KMS-11 (cell line): ENCODE measurements at regions not wholly inside any gene's neighbourhood (a gene's known extent, or its start where the extent isn't known, plus 50 kb on each side); places are given as distances from the start of the nearest gene placed in this dataset.

Experiments
- H2AFZ ChIP-seq: fragments of 200-600 bp; sonication (generic); 2 replicates; pipeline ENCODE4 v1.6.1; 2016; ENCODE audit warnings: antibody characterized with exemption, mixed run types, low read depth
- H3K27ac ChIP-seq: fragments of 200-600 bp; sonication (generic); 2 replicates; pipeline ENCODE4 v1.6.1; 2016; ENCODE audit warnings: mild to moderate bottlenecking, mixed run types
- H3K27me3 ChIP-seq: fragments of 200-600 bp; sonication (generic); 2 replicates; pipeline ENCODE4 v1.6.1; 2017; ENCODE audit warnings: mild to moderate bottlenecking, low read depth, mixed run types, moderate library complexity; ENCODE audit not compliant: insufficient read depth
- H3K36me3 ChIP-seq: fragments of 200-600 bp; sonication (generic); 2 replicates; pipeline ENCODE4 v1.6.1; 2017; ENCODE audit warnings: mild to moderate bottlenecking, mixed run types; ENCODE audit not compliant: insufficient read depth
- H3K4me1 ChIP-seq: fragments of 200-600 bp; sonication (generic); 2 replicates; pipeline ENCODE4 v1.6.1; 2016; ENCODE audit warnings: mild to moderate bottlenecking, low read depth, mixed run types; ENCODE audit not compliant: poor library complexity, severe bottlenecking
- H3K4me2 ChIP-seq: fragments of 200-600 bp; sonication (generic); 2 replicates; pipeline ENCODE4 v1.7.0; 2016; ENCODE audit warnings: mild to moderate bottlenecking, mixed run types
- H3K4me3 ChIP-seq: fragments of 200-600 bp; sonication (generic); IDR thresholded peaks from 2 replicates; pipeline ENCODE4 v1.6.1; 2017; ENCODE audit warnings: low read depth, low read length, mixed read lengths; ENCODE audit not compliant: insufficient read depth
- H3K79me2 ChIP-seq: fragments of 200-600 bp; sonication (generic); 2 replicates; pipeline ENCODE4 v1.6.1; 2016; ENCODE audit warnings: low read depth, mixed run types; ENCODE audit not compliant: insufficient read depth
- H3K9ac ChIP-seq: fragments of 200-600 bp; sonication (generic); 2 replicates; pipeline ENCODE4 v1.6.1; 2016; ENCODE audit warnings: mild to moderate bottlenecking, mixed run types
- H4K20me1 ChIP-seq: fragments of 200-600 bp; sonication (generic); 2 replicates; pipeline ENCODE4 v1.6.1; 2016; ENCODE audit warnings: mild to moderate bottlenecking, mixed run types; ENCODE audit not compliant: insufficient read depth
- CTCF ChIP-seq: fragments of 200-600 bp; sonication (generic); conservative IDR thresholded peaks from 2 replicates; pipeline ENCODE4 v1.6.1; 2017; ENCODE audit warnings: low read depth, mild to moderate bottlenecking, antibody characterized with exemption, low read length, moderate library complexity, mixed read lengths

- no peak overlapping the region for H3K4me3 ChIP-seq
- no peaks in the 10 kb centered on the region for H3K27me3 ChIP-seq
- H4K20me1 ChIP-seq: no peaks in the 10 kb centered on the region
- no peak overlapping the region for H2AFZ ChIP-seq
- no peak overlapping the region for H3K27ac ChIP-seq
- H3K4me1 ChIP-seq: no peaks in the 10 kb centered on the region
- H3K9ac ChIP-seq: no peak overlapping the region
- H3K4me2 ChIP-seq: no peak overlapping the region
- H3K36me3 ChIP-seq: no peaks in the 10 kb centered on the region
- no peaks in the 10 kb centered on the region for H3K79me2 ChIP-seq
- TF ChIP-seq CTCF: no peak
Measured at GRCh38 chr1:90204780-90205179, 209.9 kb downstream of the ZNF326 start.

DNA sequence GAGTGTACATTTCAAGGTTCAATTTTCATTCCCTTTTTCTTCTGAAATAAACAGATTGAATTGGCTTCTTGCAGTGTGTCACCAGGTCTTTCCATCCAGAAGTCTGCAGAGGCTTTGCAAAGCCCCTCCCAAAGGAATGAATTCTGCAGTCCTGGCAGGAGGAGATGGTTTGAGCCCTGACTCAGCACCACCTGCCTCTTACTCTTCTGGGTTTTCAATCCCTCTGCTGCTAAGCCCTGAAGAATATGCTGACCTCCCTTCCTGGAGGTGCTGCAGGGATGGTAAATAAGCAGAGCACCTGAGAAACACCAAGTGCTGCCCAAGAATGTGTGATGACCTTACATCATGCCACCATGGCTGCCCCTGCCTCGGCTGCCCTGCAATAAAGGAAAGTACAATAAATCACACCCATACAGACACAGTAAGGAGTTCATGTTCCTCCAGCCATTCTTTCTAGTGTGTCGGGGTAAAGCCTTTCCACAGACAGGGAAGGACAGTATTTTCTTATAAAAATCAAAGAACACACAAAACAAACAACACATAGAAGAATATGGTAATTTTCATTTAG is 209.2 kb downstream of the ZNF326 start:
- no peaks in the 10 kb centered on the region for H3K27me3 ChIP-seq
- no peaks in the 10 kb centered on the region for H3K4me1 ChIP-seq
- H2AFZ ChIP-seq: no peak overlapping the region
- no peak overlapping the region for H3K4me2 ChIP-seq
- no peak for TF ChIP-seq CTCF
- no peak overlapping the region for H3K27ac ChIP-seq
- no peaks in the 10 kb centered on the region for H4K20me1 ChIP-seq
- H3K9ac ChIP-seq: no peak overlapping the region
- H3K4me3 ChIP-seq: no peak overlapping the region
- H3K79me2 ChIP-seq: no peaks in the 10 kb centered on the region
- no peaks in the 10 kb centered on the region for H3K36me3 ChIP-seq

GRCh38 chr1:90201467-90202358 is 206.8 kb downstream of the ZNF326 start:
- Histone ChIP-seq H3K27ac (no peak overlapping the region), H3K79me2 (no peaks in the 10 kb centered on the region), H3K4me1 (no peaks in the 10 kb centered on the region), H3K27me3 (no peaks in the 10 kb centered on the region), H3K9ac (no peak overlapping the region), H2AFZ (no peak overlapping the region), H3K4me3 (no peak overlapping the region), H4K20me1 (no peaks in the 10 kb centered on the region), H3K36me3 (no peaks in the 10 kb centered on the region), H3K4me2 (no peak overlapping the region)
- TF ChIP-seq CTCF: no peak

DNA sequence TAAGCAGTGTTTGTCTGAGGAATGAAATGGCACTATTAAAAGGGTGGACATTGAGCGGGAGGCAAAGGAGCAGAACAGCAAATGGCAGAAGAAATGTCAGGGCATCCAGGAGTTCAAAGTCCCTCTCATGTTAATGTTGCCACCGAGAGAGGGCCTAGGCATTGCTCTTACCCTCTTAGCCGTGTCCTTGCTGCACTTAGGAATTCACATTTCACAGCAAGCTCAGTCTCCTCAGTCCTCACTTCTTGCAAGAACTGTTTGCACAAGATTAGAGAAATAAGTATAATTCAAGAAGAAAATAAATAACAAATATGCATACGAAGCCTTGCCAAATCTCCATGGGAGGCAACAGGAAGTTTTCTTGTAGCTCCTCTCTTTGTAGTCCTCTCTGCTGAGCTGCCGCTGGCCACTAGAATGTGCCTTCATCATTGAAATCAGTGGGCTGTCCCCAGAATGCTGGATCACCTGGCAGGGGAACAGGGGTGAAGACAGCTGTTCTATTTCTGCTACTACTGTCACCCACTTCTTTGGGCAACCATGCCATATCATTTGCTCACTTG is 205.8 kb downstream of the ZNF326 start:
- H2AFZ ChIP-seq: no peak overlapping the region
- H3K4me2 ChIP-seq: no peak overlapping the region
- H3K9ac ChIP-seq: no peak overlapping the region
- TF ChIP-seq CTCF: no peak
- H3K4me3 ChIP-seq: no peak overlapping the region
- no peaks in the 10 kb centered on the region for H3K4me1 ChIP-seq
- H3K27ac ChIP-seq: no peak overlapping the region
- H4K20me1 ChIP-seq: no peaks in the 10 kb centered on the region
- H3K79me2 ChIP-seq: no peaks in the 10 kb centered on the region
- H3K36me3 ChIP-seq: no peaks in the 10 kb centered on the region
- H3K27me3 ChIP-seq: no peaks in the 10 kb centered on the region
